CD8-positive, alpha-beta memory T cell (primary cell): ENCODE measurements at regions not wholly inside any gene's neighbourhood (a gene's known extent, or its start where the extent isn't known, plus 50 kb on each side); places are given as distances from the start of the nearest gene placed in this dataset.

Experiments used
- CTCF ChIA-PET: fragments of 350-600 bp; sonication (Branson Sonifier 250); formaldehyde crosslinking; loops from one replicate; lab custom pipeline; 2021; ENCODE audit warnings: antibody characterized with exemption; lab: Charles Lee
- POLR2A ChIA-PET: fragments of 350-600 bp; sonication (Branson Sonifier 250); formaldehyde crosslinking; loops from one replicate; lab custom pipeline; 2021; ENCODE audit warnings: antibody characterized with exemption; lab: Charles Lee
- DNase-seq, 5 donors: peaks; one replicate each; pipeline versions ENCODE4 v3.0.0 to v3.0.0-alpha.2; 2020 to 2022; ENCODE audit warnings: mixed read lengths in 1 of 5
- H3K27ac ChIP-seq: one replicate; pipeline ENCODE4 v1.7.0; 2013; ENCODE audit warnings: low read depth, mild to moderate bottlenecking, low read length, moderate library complexity
- H3K27me3 ChIP-seq: 2 replicates; pipeline ENCODE4 v1.7.0; 2013; ENCODE audit warnings: low read length, mild to moderate bottlenecking; ENCODE audit not compliant: insufficient read depth, poor library complexity, severe bottlenecking
- H3K36me3 ChIP-seq: 2 replicates; pipeline ENCODE4 v1.7.0; 2013; ENCODE audit warnings: mild to moderate bottlenecking, low read length, moderate library complexity; ENCODE audit not compliant: insufficient read depth
- H3K4me1 ChIP-seq: 2 replicates; pipeline ENCODE4 v1.7.0; 2013; ENCODE audit warnings: mild to moderate bottlenecking, low read length, moderate library complexity; ENCODE audit not compliant: insufficient read depth
- H3K4me3 ChIP-seq: 2 replicates; pipeline ENCODE4 v1.7.0; 2013; ENCODE audit warnings: mild to moderate bottlenecking, low read length
- H3K9me3 ChIP-seq: 2 replicates; pipeline ENCODE4 v1.7.0; 2013; ENCODE audit warnings: mild to moderate bottlenecking, low read length
- H3K27ac Mint-ChIP-seq, 8 donors: one replicate each; pipeline ENCODE4 v1.8.0; 2020 to 2021; ENCODE audit warnings: mixed read lengths in 8 of 8, mild to moderate bottlenecking in 6 of 8, inconsistent platforms in 3 of 8, moderate library complexity in 3 of 8
- H3K27me3 Mint-ChIP-seq, 2 donors: one replicate each; pipeline ENCODE4 v1.8.0; 2020 to 2021; ENCODE audit warnings: mixed read lengths in 2 of 2, mild to moderate bottlenecking in 1 of 2, moderate library complexity in 1 of 2
- H3K36me3 Mint-ChIP-seq, 3 donors: one replicate each; pipeline ENCODE4 v1.8.0; 2020 to 2021; ENCODE audit warnings: mixed read lengths in 3 of 3, inconsistent platforms in 1 of 3, mild to moderate bottlenecking in 1 of 3
- H3K4me1 Mint-ChIP-seq, 3 donors: one replicate each; pipeline ENCODE4 v1.8.0; 2020 to 2021; ENCODE audit warnings: mixed read lengths in 3 of 3, inconsistent platforms in 1 of 3, mild to moderate bottlenecking in 1 of 3
- H3K4me3 Mint-ChIP-seq, 7 donors: one replicate each; pipeline ENCODE4 v1.8.0; 2020 to 2021; ENCODE audit warnings: mixed read lengths in 7 of 7, mild to moderate bottlenecking in 6 of 7, moderate library complexity in 4 of 7, inconsistent platforms in 2 of 7
- H3K9me3 Mint-ChIP-seq, 5 donors: one replicate each; pipeline ENCODE4 v1.8.0; 2020 to 2022; ENCODE audit warnings: mixed read lengths in 5 of 5, mild to moderate bottlenecking in 3 of 5, moderate library complexity in 2 of 5, inconsistent platforms in 1 of 5

GRCh38 chr13:99854366-99854765 is 117.2 kb downstream of the ZIC5 start:
- Histone ChIP-seq H3K36me3 (no peaks in the 10 kb centered on the region), H3K4me3 (no peak overlapping the region), H3K9me3 (no peaks in the 10 kb centered on the region), H3K27me3 (no peaks in the 10 kb centered on the region), H3K27ac (no peak overlapping the region), H3K4me1 (peaks cover 5% of the 10 kb centered on the region)
- Mint-ChIP-seq H3K36me3 (peaks cover 2 to 6% (median 3%) of the 10 kb centered on the region in 3 donors), H3K4me3 (no peak overlapping the region), H3K4me1 (peaks cover 9 to 15% (median 9%) of the 10 kb centered on the region in 3 donors), H3K27me3 (no peaks in the 10 kb centered on the region), H3K9me3 (no peaks in the 10 kb centered on the region), H3K27ac (no peak overlapping the region)
- POLR2A ChIA-PET, result no interaction called here
- no peak for DNase-seq
- CTCF ChIA-PET, result interaction anchor here (0.6 to 1.4 kb wide), 3 partner anchors 44 to 678 kb away, joined by 3 to 4 read pairs (median 3); no protein-coding TSS in a partner anchor

GRCh38 chr13:99847318-99847750 is 124.2 kb downstream of the ZIC5 start:
- DNase-seq, result no peak
- H3K27me3 ChIP-seq, result no peaks in the 10 kb centered on the region
- H3K36me3 Mint-ChIP-seq, result peaks cover 0 to 4% (median 0%) of the 10 kb centered on the region in 3 donors
- H3K4me1 ChIP-seq, result no peaks in the 10 kb centered on the region
- no peak overlapping the region for H3K4me3 Mint-ChIP-seq
- ChIA-PET CTCF (no interaction called here), POLR2A (no interaction called here)
- H3K27ac Mint-ChIP-seq, result no peak overlapping the region
- no peaks in the 10 kb centered on the region for H3K9me3 ChIP-seq
- H3K9me3 Mint-ChIP-seq, result no peaks in the 10 kb centered on the region
- H3K4me1 Mint-ChIP-seq, result peaks cover 0 to 1% (median 0%) of the 10 kb centered on the region in 3 donors
- H3K4me3 ChIP-seq, result no peak overlapping the region
- no peak overlapping the region for H3K27ac ChIP-seq
- no peaks in the 10 kb centered on the region for H3K27me3 Mint-ChIP-seq
- H3K36me3 ChIP-seq, result no peaks in the 10 kb centered on the region

- Histone ChIP-seq H3K4me1 (no peaks in the 10 kb centered on the region), H3K4me3 (no peak overlapping the region), H3K27me3 (no peaks in the 10 kb centered on the region), H3K9me3 (no peaks in the 10 kb centered on the region), H3K27ac (no peak overlapping the region), H3K36me3 (no peaks in the 10 kb centered on the region)
- no peaks in the 10 kb centered on the region for H3K9me3 Mint-ChIP-seq
- no peaks in the 10 kb centered on the region for H3K27me3 Mint-ChIP-seq
- H3K27ac Mint-ChIP-seq, result no peak overlapping the region
- DNase-seq, result no peak
- peaks cover 0 to 2% (median 0%) of the 10 kb centered on the region in 3 donors for H3K4me1 Mint-ChIP-seq
- ChIA-PET CTCF (interaction anchor here (0.8 kb wide), 1 partner anchor 12 kb away, joined by 3 read pairs; no protein-coding TSS in a partner anchor), POLR2A (no interaction called here)
- H3K36me3 Mint-ChIP-seq, result peaks cover 0 to 4% (median 0%) of the 10 kb centered on the region in 3 donors
- H3K4me3 Mint-ChIP-seq, result no peak overlapping the region
These were observed 126.2 kb downstream of the ZIC5 start for GRCh38 chr13:99845161-99845874.

- Histone ChIP-seq H3K27me3 (no peaks in the 10 kb centered on the region), H3K36me3 (no peaks in the 10 kb centered on the region), H3K4me1 (no peaks in the 10 kb centered on the region), H3K4me3 (no peak overlapping the region), H3K9me3 (no peaks in the 10 kb centered on the region), H3K27ac (no peak overlapping the region)
- Mint-ChIP-seq H3K4me1 (peaks cover 0 to 2% (median 0%) of the 10 kb centered on the region in 3 donors), H3K36me3 (peaks cover 0 to 4% (median under 1%) of the 10 kb centered on the region in 3 donors), H3K4me3 (no peak overlapping the region), H3K9me3 (no peaks in the 10 kb centered on the region), H3K27ac (no peak overlapping the region), H3K27me3 (no peaks in the 10 kb centered on the region)
- no peak for DNase-seq
- ChIA-PET POLR2A (no interaction called here), CTCF (no interaction called here)
These were observed 127.1 kb downstream of the ZIC5 start for GRCh38 chr13:99844421-99844820.

- Histone ChIP-seq H3K27me3 (no peaks in the 10 kb centered on the region), H3K36me3 (no peaks in the 10 kb centered on the region), H3K27ac (no peak overlapping the region), H3K9me3 (no peaks in the 10 kb centered on the region), H3K4me3 (no peak overlapping the region), H3K4me1 (no peaks in the 10 kb centered on the region)
- ChIA-PET CTCF (no interaction called here), POLR2A (no interaction called here)
- peaks cover 0 to 4% (median 0%) of the 10 kb centered on the region in 3 donors for H3K36me3 Mint-ChIP-seq
- H3K4me3 Mint-ChIP-seq, result no peak overlapping the region
- DNase-seq, result no peak
- no peaks in the 10 kb centered on the region for H3K9me3 Mint-ChIP-seq
- no peaks in the 10 kb centered on the region for H3K27me3 Mint-ChIP-seq
- peaks cover 0 to 2% (median 0%) of the 10 kb centered on the region in 3 donors for H3K4me1 Mint-ChIP-seq
- no peak overlapping the region for H3K27ac Mint-ChIP-seq
These were observed 127.7 kb downstream of the ZIC5 start for GRCh38 chr13:99843872-99844271.

GRCh38 chr13:99842405-99842804 is 129.2 kb downstream of the ZIC5 start:
- ChIA-PET POLR2A (no interaction called here), CTCF (no interaction called here)
- Mint-ChIP-seq H3K9me3 (no peaks in the 10 kb centered on the region), H3K4me1 (peaks cover 0 to 2% (median 0%) of the 10 kb centered on the region in 3 donors), H3K27ac (no peak overlapping the region), H3K27me3 (no peaks in the 10 kb centered on the region), H3K36me3 (peaks cover 0 to 4% (median 0%) of the 10 kb centered on the region in 3 donors), H3K4me3 (peak overlapping the region in 1 of 7 donors; percentile 48)
- no peaks in the 10 kb centered on the region for H3K27me3 ChIP-seq
- H3K27ac ChIP-seq, result no peak overlapping the region
- DNase-seq, result no peak
- no peaks in the 10 kb centered on the region for H3K4me1 ChIP-seq
- H3K4me3 ChIP-seq, result no peak overlapping the region
- no peaks in the 10 kb centered on the region for H3K9me3 ChIP-seq
- no peaks in the 10 kb centered on the region for H3K36me3 ChIP-seq

GRCh38 chr13:99836291-99836690 is 135.3 kb downstream of the ZIC5 start:
- Histone ChIP-seq H3K27me3 (no peaks in the 10 kb centered on the region), H3K27ac (no peak overlapping the region), H3K36me3 (no peaks in the 10 kb centered on the region), H3K9me3 (no peaks in the 10 kb centered on the region), H3K4me3 (no peak overlapping the region), H3K4me1 (no peaks in the 10 kb centered on the region)
- Mint-ChIP-seq H3K27ac (peak overlapping the region in 1 of 8 donors; percentile 22), H3K4me3 (no peak overlapping the region), H3K36me3 (peaks cover 0 to 4% (median 2%) of the 10 kb centered on the region in 3 donors), H3K27me3 (peaks cover 0 to 4% of the 10 kb centered on the region in 2 donors), H3K9me3 (no peaks in the 10 kb centered on the region), H3K4me1 (peaks cover 14 to 15% (median 15%) of the 10 kb centered on the region in 3 donors)
- CTCF ChIA-PET, result no interaction called here
- no peak for DNase-seq
- POLR2A ChIA-PET, result interaction anchor here (0.6 kb wide), 1 partner anchor 148 kb away, joined by 3 read pairs; no protein-coding TSS in a partner anchor

- POLR2A ChIA-PET, result no interaction called here
These were observed 136.1 kb downstream of the ZIC5 start for GRCh38 chr13:99835442-99835841.

More at GRCh38 chr13:99835442-99835841, 136.1 kb downstream of the ZIC5 start:
- no peak for DNase-seq
- Histone ChIP-seq H3K27me3 (no peaks in the 10 kb centered on the region), H3K27ac (no peak overlapping the region), H3K4me1 (no peaks in the 10 kb centered on the region), H3K4me3 (no peak overlapping the region), H3K9me3 (no peaks in the 10 kb centered on the region), H3K36me3 (no peaks in the 10 kb centered on the region)
- H3K4me1 Mint-ChIP-seq, result peaks cover 15 to 16% (median 15%) of the 10 kb centered on the region in 3 donors
- peaks cover 0 to 4% of the 10 kb centered on the region in 2 donors for H3K27me3 Mint-ChIP-seq
- no peak overlapping the region for H3K27ac Mint-ChIP-seq
- H3K4me3 Mint-ChIP-seq, result no peak overlapping the region
- H3K9me3 Mint-ChIP-seq, result no peaks in the 10 kb centered on the region
- CTCF ChIA-PET, result no interaction called here
- H3K36me3 Mint-ChIP-seq, result peaks cover 0 to 4% (median 4%) of the 10 kb centered on the region in 3 donors
